Esophagus muscularis mucosa (tissue), 4 donors: ENCODE measurements at regions not wholly inside any gene's neighbourhood (a gene's known extent, or its start where the extent isn't known, plus 50 kb on each side); places are given as distances from the start of the nearest gene placed in this dataset.

Experiments
- DNase-seq: peaks from one replicate; pipeline ENCODE4 v3.0.0-alpha.2; 2017; ENCODE audit errors: extremely low spot score
- H3K27ac ChIP-seq, 4 donors: fragments of 200-600 bp; sonication (generic); replicated peaks in 1 of 4; 1 replicate in 3 of 4; 2 replicates in 1 of 4; pipeline ENCODE4 v1.5.1; 2016 to 2019; ENCODE audit warnings: mild to moderate bottlenecking in 1 of 4
- H3K27me3 ChIP-seq, 4 donors: fragments of 200-600 bp; sonication (generic); one replicate each; pipeline versions ENCODE4 v1.5.1 to v1.6.0; 2016 to 2019
- H3K36me3 ChIP-seq, 4 donors: fragments of 200-600 bp; sonication (generic); one replicate each; pipeline ENCODE4 v1.5.1; 2016 to 2019
- H3K4me1 ChIP-seq, 4 donors: fragments of 200-600 bp; sonication (generic); one replicate each; pipeline ENCODE4 v1.5.1; 2016 to 2019
- H3K4me3 ChIP-seq, 4 donors: fragments of 200-600 bp; sonication (generic); 1 replicate in 2 of 4; 2 replicates in 2 of 4; pipeline ENCODE4 v1.5.1; 2016 to 2019; ENCODE audit warnings: mild to moderate bottlenecking in 4 of 4, moderate library complexity in 1 of 4
- H3K9me3 ChIP-seq, 4 donors: fragments of 200-600 bp; sonication (generic); 1 replicate in 3 of 4; 2 replicates in 1 of 4; pipeline ENCODE4 v1.5.1; 2016 to 2019
- EP300 ChIP-seq: sonication (generic); formaldehyde crosslinking; IDR thresholded peaks from one replicate; pipeline ENCODE4 v1.6.1; 2017; ENCODE audit warnings: antibody characterized with exemption
- POLR2A ChIP-seq: fragments of 450-650 bp; IDR thresholded peaks from one replicate; pipeline ENCODE4 v1.6.1; 2017; ENCODE audit warnings: antibody characterized with exemption, moderate library complexity, mild to moderate bottlenecking, low read depth
- POLR2AphosphoS5 ChIP-seq, 2 donors: sonication (generic); formaldehyde crosslinking; IDR thresholded peaks; one replicate each; pipeline ENCODE4 v1.6.1; 2017; ENCODE audit warnings: antibody characterized with exemption in 2 of 2
- WGBS: methylation state at CpG from one replicate; pipeline ENCODE4 v1.1.5; 2018; 5-methylcytosine and 5-hydroxymethylcytosine counted together
- intact Hi-C: fragments of 100-400 bp; cut with DNase I; formaldehyde crosslinking; loops from one replicate; pipeline ENCODE4 v1.15.1; 2023
- TF ChIP-seq, protein P1 (sequence below), 3 experiments: fragments of 200-600 bp in 2 of 3; fragments of 450-650 bp in 1 of 3; sonication (generic) in 2 of 3; IDR thresholded peaks; one replicate each; pipeline ENCODE4 v1.5.1; 2017 to 2019; ENCODE audit warnings: antibody characterized with exemption in 3 of 3, mild to moderate bottlenecking in 2 of 3, moderate library complexity in 1 of 3

DNA sequence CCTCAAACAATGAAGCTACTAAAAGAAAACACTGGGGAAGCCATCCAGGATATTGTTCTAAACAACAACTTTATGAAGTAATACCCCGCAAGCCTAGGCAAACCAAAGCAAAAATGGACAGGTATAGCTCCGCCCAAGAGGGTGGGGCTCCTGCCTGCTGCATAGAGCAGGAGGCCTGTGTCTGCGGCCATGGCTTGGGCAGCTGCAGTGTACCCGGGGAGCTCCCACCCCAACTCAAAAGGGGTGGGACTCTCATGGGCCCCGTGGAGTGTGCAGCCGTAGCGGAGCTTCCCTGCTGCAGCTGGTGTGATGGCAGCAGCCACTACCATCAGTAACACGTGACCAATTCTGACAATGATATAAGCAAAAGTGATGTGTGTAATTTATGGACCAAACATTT is 264.2 kb upstream of the KITLG start:
- Histone ChIP-seq H3K9me3 (peaks cover 0 to 4% (median 0%) of the 10 kb centered on the region in 4 donors), H3K27ac (no peak overlapping the region), H3K4me1 (no peaks in the 10 kb centered on the region), H3K27me3 (no peaks in the 10 kb centered on the region), H3K4me3 (no peak overlapping the region), H3K36me3 (no peaks in the 10 kb centered on the region)
- intact Hi-C loops = no loop called here
- no peak for TF ChIP-seq POLR2A
- TF ChIP-seq, protein P1, sequence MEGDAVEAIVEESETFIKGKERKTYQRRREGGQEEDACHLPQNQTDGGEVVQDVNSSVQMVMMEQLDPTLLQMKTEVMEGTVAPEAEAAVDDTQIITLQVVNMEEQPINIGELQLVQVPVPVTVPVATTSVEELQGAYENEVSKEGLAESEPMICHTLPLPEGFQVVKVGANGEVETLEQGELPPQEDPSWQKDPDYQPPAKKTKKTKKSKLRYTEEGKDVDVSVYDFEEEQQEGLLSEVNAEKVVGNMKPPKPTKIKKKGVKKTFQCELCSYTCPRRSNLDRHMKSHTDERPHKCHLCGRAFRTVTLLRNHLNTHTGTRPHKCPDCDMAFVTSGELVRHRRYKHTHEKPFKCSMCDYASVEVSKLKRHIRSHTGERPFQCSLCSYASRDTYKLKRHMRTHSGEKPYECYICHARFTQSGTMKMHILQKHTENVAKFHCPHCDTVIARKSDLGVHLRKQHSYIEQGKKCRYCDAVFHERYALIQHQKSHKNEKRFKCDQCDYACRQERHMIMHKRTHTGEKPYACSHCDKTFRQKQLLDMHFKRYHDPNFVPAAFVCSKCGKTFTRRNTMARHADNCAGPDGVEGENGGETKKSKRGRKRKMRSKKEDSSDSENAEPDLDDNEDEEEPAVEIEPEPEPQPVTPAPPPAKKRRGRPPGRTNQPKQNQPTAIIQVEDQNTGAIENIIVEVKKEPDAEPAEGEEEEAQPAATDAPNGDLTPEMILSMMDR (IDR thresholded peaks at IDR 0.05) = no peak
- TF ChIP-seq EP300 = no peak
- no peak for TF ChIP-seq POLR2AphosphoS5 (IDR thresholded peaks at IDR 0.05)
- no peak for DNase-seq
- WGBS = 89% methylated on average over 7 of the region's 8 CpGs

DNA sequence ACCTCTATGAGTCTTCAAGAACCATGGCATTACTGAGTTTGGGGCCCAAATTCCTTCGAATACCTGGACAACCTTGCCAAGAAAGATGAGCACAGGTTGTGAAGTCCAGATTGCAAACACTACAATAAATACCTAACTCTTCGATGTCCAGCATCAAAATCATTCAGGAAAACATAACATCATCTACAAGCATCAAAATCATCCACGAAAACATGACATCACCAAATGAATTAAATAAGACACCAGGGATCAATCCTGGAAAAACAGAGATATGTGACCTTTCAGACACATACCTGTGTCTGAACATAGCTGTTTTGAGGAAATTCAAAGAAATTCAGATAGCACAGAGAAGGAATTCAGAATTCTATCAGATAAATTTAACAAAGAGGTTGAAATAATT is 262.0 kb upstream of the KITLG start:
- no peak overlapping the region for H3K4me3 ChIP-seq
- WGBS = 87% methylated on average over 3 of the region's 3 CpGs
- no peaks in the 10 kb centered on the region for H3K27me3 ChIP-seq
- intact Hi-C loops = no loop called here
- H3K9me3 ChIP-seq = peaks cover 0 to 10% (median 5%) of the 10 kb centered on the region in 4 donors
- TF ChIP-seq POLR2A (no peak), EP300 (no peak), POLR2AphosphoS5 (IDR thresholded peaks at IDR 0.05) (no peak)
- TF ChIP-seq, protein P1 (IDR thresholded peaks at IDR 0.05) = no peak
- no peak overlapping the region for H3K27ac ChIP-seq
- DNase-seq = no peak
- H3K36me3 ChIP-seq = no peaks in the 10 kb centered on the region
- no peaks in the 10 kb centered on the region for H3K4me1 ChIP-seq

DNA sequence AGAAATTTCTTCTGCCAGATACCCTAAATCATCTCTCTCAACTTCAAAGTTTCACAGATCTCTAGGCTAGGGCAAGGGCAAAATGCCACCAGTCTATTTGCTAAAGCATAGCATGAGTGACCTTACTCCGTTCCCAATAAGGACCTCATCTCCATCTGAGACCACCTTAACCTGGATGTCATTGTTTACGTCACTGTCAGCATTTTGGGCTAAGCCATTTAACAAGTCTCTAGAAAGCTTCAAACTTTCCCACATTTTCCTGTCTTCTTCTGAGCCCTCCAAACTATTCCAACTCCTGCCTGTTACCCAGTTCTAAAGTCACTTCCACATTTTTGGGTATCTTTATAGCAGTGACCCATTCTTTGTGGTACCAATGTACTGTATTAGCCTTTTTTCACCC is 259.2 kb upstream of the KITLG start:
- Histone ChIP-seq H3K27me3 (no peaks in the 10 kb centered on the region), H3K36me3 (no peaks in the 10 kb centered on the region), H3K27ac (no peak overlapping the region), H3K9me3 (peaks cover 0 to 10% (median 5%) of the 10 kb centered on the region in 4 donors), H3K4me3 (no peak overlapping the region), H3K4me1 (peaks cover 0 to 10% (median 0%) of the 10 kb centered on the region in 4 donors)
- DNase-seq = no peak
- no peak for TF ChIP-seq POLR2AphosphoS5 (IDR thresholded peaks at IDR 0.05)
- TF ChIP-seq POLR2A = no peak
- TF ChIP-seq, protein P1 (IDR thresholded peaks at IDR 0.05) = no peak
- no peak for TF ChIP-seq EP300
- intact Hi-C loops = loop anchor here (10.0 kb wide), 2 partner anchors 145 to 255 kb away; partner anchors contain the start of gene KITLG
- WGBS = 100% methylated on average over 2 of the region's 2 CpGs

DNA sequence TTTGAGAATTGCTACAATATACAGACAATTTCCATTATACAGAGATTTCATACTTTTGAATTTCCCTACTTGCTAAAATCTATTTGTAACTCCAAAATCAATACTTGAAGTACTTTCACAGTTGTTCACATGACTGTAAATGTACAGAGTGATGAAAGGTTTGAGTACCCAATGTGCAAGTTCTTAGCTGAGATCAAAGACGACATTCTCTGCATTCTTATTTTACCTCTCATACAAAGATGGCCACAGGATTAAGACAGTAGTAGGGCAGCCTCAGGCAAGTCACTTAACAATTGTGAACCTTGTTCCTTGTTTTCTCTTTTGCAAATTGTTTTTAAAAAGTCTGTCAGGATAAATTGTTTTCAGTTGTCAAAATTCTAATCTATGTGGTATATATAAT is 255.9 kb upstream of the KITLG start:
- H3K9me3 ChIP-seq = peaks cover 0 to 10% (median 3%) of the 10 kb centered on the region in 4 donors
- no peak for TF ChIP-seq POLR2AphosphoS5 (IDR thresholded peaks at IDR 0.05)
- TF ChIP-seq EP300 = no peak
- TF ChIP-seq POLR2A = no peak
- TF ChIP-seq, protein P1 (IDR thresholded peaks at IDR 0.05) = no peak
- no peak for DNase-seq
- H3K27me3 ChIP-seq = no peaks in the 10 kb centered on the region
- WGBS = 86% methylated on average over 1 of the region's 1 CpG
- intact Hi-C loops = loop anchor here (10.0 kb wide), 2 partner anchors 149 to 251 kb away; partner anchors contain the start of gene KITLG
- H3K4me1 ChIP-seq = peaks cover 6 to 26% (median 11%) of the 10 kb centered on the region in 4 donors
- no peak overlapping the region for H3K4me3 ChIP-seq
- H3K36me3 ChIP-seq = no peaks in the 10 kb centered on the region
- no peak overlapping the region for H3K27ac ChIP-seq

DNA sequence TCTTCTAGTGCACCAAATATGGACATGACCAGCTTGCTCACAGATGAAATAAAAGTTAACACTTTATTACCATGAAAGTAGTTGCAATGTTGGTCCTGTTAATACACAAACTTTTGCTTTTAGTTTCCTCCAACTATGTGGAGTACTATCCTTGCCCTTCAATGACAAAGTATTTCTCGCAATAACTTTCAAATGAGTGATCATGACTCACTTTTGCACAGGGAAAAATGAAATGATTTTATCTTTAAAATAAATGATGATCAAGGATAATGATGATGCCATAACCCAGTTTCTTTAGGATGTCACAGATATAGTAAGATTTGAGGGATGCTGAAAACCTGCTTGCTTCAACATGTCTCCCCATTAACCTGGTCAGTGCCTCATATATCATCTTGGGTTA is 254.0 kb upstream of the KITLG start:
- Histone ChIP-seq H3K9me3 (peaks cover 0 to 10% (median 3%) of the 10 kb centered on the region in 4 donors), H3K4me1 (peaks cover 6 to 26% (median 11%) of the 10 kb centered on the region in 4 donors), H3K27ac (peak overlapping the region in 3 of 4 donors; percentile 46 to 65 (median 52)), H3K27me3 (no peaks in the 10 kb centered on the region), H3K4me3 (no peak overlapping the region), H3K36me3 (no peaks in the 10 kb centered on the region)
- TF ChIP-seq, protein P1 (IDR thresholded peaks at IDR 0.05) = no peak
- TF ChIP-seq POLR2A (no peak), POLR2AphosphoS5 (IDR thresholded peaks at IDR 0.05) (no peak), EP300 (no peak)
- no peak for DNase-seq
- intact Hi-C loops = loop anchor here (10.0 kb wide), 2 partner anchors 151 to 249 kb away; partner anchors contain the start of gene KITLG
- 70% methylated on average over 1 of the region's 1 CpG for WGBS
